ENCODE measurements at regions not wholly inside any gene's neighbourhood (a gene's known extent, or its start where the extent isn't known, plus 50 kb on each side); places are given as distances from the start of the nearest gene placed in this dataset.

GRCh38 chr9:29826421-29826820 lies 2253.1 kb upstream of the C9orf72 start:
- H3K23ac ChIP-seq (ENCODE audit: insufficient read length): no peak overlapping the region

More at GRCh38 chr9:29826421-29826820, 2253.1 kb upstream of the C9orf72 start:
- no peak overlapping the region for H3K18ac ChIP-seq (ENCODE audit: extremely low read depth, low read length)
- H4K8ac ChIP-seq (ENCODE audit: extremely low read depth, insufficient read depth, low read length): no peak overlapping the region
- no peak overlapping the region for H2BK120ac ChIP-seq (replicated peaks; ENCODE audit: low read depth, low read length)
- no peak overlapping the region for H2BK12ac ChIP-seq (ENCODE audit: low read depth, low read length)
- FAIRE-seq (no peak), DNase-seq (ENCODE audit: low read depth in 1 of 2, low spot score in 2 of 2) (no peak)
- POLR2A ChIA-PET (ENCODE audit: partially characterized antibody): no interaction called here
- no peak overlapping the region for H3K4me3 ChIP-seq (ENCODE audit: extremely low read depth in 1 of 4, insufficient read depth in 2 of 4, low read depth in 3 of 4, low read length in 4 of 4)
- no peak overlapping the region for H3K56ac ChIP-seq (replicated peaks; ENCODE audit: insufficient read length, low read depth, low read length)
- H3K9ac ChIP-seq (replicated peaks in 1 of 4; ENCODE audit: extremely low read depth in 1 of 4, low read depth in 3 of 4, low read length in 3 of 4): no peak overlapping the region
- no peak overlapping the region for H3K4me2 ChIP-seq (ENCODE audit: insufficient read depth in 1 of 2, low read depth in 2 of 2, low read length in 2 of 2)
- no peak overlapping the region for H3K4ac ChIP-seq (replicated peaks; ENCODE audit: insufficient read length, low read depth, low read length)
- 98% methylated on average over 23 of the region's 23 CpGs; no CpG with 5 or more reads in 1 of the 2 experiments for WGBS, 2 experiments (ENCODE audit: extremely low coverage in 1 of 2, insufficient coverage in 1 of 2, insufficient read length in 1 of 2, insufficient replicate concordance in 2 of 2, low coverage in 1 of 2, low lambda C conversion rate in 2 of 2, missing lambda C conversion rate in 1 of 2)
- CTCF ChIA-PET (ENCODE audit: partially characterized antibody): no interaction called here
- no peaks in the 10 kb centered on the region for H3K4me1 ChIP-seq (replicated peaks in 1 of 4; ENCODE audit: control insufficient read depth in 3 of 4, insufficient read depth in 4 of 4, low read length in 3 of 4)
- no peak overlapping the region for H2BK15ac ChIP-seq (ENCODE audit: low read length)
- H2BK20ac ChIP-seq (ENCODE audit: low read length): no peak overlapping the region
- peaks cover 0 to 4% (median 2%) of the 10 kb centered on the region in 4 experiments; a peak in 3 of 8 replicates for H3K36me3 ChIP-seq (ENCODE audit: control insufficient read depth in 2 of 4, insufficient read depth in 4 of 4, low read length in 3 of 4)
- H3K9me3 ChIP-seq (ENCODE audit: insufficient read depth in 2 of 2, low read depth in 1 of 2, low read length in 1 of 2): peaks cover 21 to 23% of the 10 kb centered on the region in 2 experiments
- no peak overlapping the region for H3K14ac ChIP-seq (ENCODE audit: insufficient read length)
- H4K5ac ChIP-seq (ENCODE audit: insufficient read length, low read depth, low read length): no peak overlapping the region
- no peaks in the 10 kb centered on the region for H3K79me1 ChIP-seq (ENCODE audit: low read depth, low read length)
- H4K20me1 ChIP-seq (replicated peaks in 1 of 2; ENCODE audit: control insufficient read depth in 1 of 2, insufficient read depth in 2 of 2, low read length in 2 of 2): no peaks in the 10 kb centered on the region
- no peak overlapping the region for H3K27ac ChIP-seq (ENCODE audit: low read depth, low read length)
- H2AFZ ChIP-seq (ENCODE audit: low read length): no peak overlapping the region
- H2AK5ac ChIP-seq (ENCODE audit: low read depth, low read length): no peak overlapping the region
- no peaks in the 10 kb centered on the region for H3K23me2 ChIP-seq (ENCODE audit: low read depth, low read length)
- no peak overlapping the region for H4K91ac ChIP-seq (replicated peaks; ENCODE audit: insufficient read length, low read length)
- H3K79me2 ChIP-seq (ENCODE audit: control insufficient read depth in 1 of 2, insufficient read depth in 2 of 2, low read length in 2 of 2): no peaks in the 10 kb centered on the region
- H3K27me3 ChIP-seq (replicated peaks in 1 of 4; ENCODE audit: control insufficient read depth in 3 of 4, extremely low read depth in 1 of 4, insufficient read depth in 3 of 4, low read length in 3 of 4): no peaks in the 10 kb centered on the region
- TF ChIP-seq ZNF274 (IDR thresholded peaks at IDR 0.05; ENCODE audit: borderline replicate concordance, extremely low read depth, low read length): no peak
- no peak for TF ChIP-seq CREB1 (IDR thresholded peaks at IDR 0.05)
- H2BK5ac ChIP-seq (ENCODE audit: low read depth, low read length): no peak overlapping the region
